Ishikawa (cell line): ENCODE measurements at regions not wholly inside any gene's neighbourhood (a gene's known extent, or its start where the extent isn't known, plus 50 kb on each side); places are given as distances from the start of the nearest gene placed in this dataset.

Experiments
- CEBPB ChIP-seq: IDR thresholded peaks from 2 replicates; pipeline ENCODE4 v1.6.1; 2012
- CREB1 ChIP-seq: IDR thresholded peaks from 2 replicates; pipeline ENCODE4 v1.6.1; 2012; ENCODE audit warnings: low read depth
- EGR1 ChIP-seq: IDR thresholded peaks from 2 replicates; pipeline ENCODE4 v1.6.1; 2012
- EP300 ChIP-seq: IDR thresholded peaks from 2 replicates; pipeline ENCODE4 v1.6.1; 2012; ENCODE audit warnings: borderline replicate concordance
- FOXM1 ChIP-seq: IDR thresholded peaks from 2 replicates; pipeline ENCODE4 v1.6.1; 2012; ENCODE audit warnings: low read depth, borderline replicate concordance
- NFIC ChIP-seq: IDR thresholded peaks from 2 replicates; pipeline ENCODE4 v1.6.1; 2012
- RAD21 ChIP-seq: IDR thresholded peaks from 2 replicates; pipeline ENCODE4 v1.6.1; 2012; ENCODE audit warnings: low read depth
- REST ChIP-seq: IDR thresholded peaks from 2 replicates; pipeline ENCODE4 v1.6.1; 2012; ENCODE audit warnings: low read depth, mild to moderate bottlenecking
- TAF1 ChIP-seq: IDR thresholded peaks from 2 replicates; pipeline ENCODE4 v1.6.1; 2012; ENCODE audit warnings: low read depth, mild to moderate bottlenecking
- TCF12 ChIP-seq: IDR thresholded peaks from 2 replicates; pipeline ENCODE4 v1.6.1; 2012; ENCODE audit warnings: low read depth
- TEAD4 ChIP-seq: IDR thresholded peaks from 2 replicates; pipeline ENCODE4 v1.6.1; 2012
- YY1 ChIP-seq: IDR thresholded peaks from 2 replicates; pipeline ENCODE4 v1.6.1; 2012; ENCODE audit warnings: low read depth
- ZBTB7A ChIP-seq: IDR thresholded peaks from 2 replicates; pipeline ENCODE4 v1.6.1; 2012; ENCODE audit warnings: low read depth
- TF ChIP-seq, protein P1 (sequence below): IDR thresholded peaks from 2 replicates; pipeline ENCODE4 v1.6.1; 2012
- TF ChIP-seq, protein P2 (sequence below): IDR thresholded peaks from 2 replicates; pipeline ENCODE4 v1.6.1; 2012

DNA sequence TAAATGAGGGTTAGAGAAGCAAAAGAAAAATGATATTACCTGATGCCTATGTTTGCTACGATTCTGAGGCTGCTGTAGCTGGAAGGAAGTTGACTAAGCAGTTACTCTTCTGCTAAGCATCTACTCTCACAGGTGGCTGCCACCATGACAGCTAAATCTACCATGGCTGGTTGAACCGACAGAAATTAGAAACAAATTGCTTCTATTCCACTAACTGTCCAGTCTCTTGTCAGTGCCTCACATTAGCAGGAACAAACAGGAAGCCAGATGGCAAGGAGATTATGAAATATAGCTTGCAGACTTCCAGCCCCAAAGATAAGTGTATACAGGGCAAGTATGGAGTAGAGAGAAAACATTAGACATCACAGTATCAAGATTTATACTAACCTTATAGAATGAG is 59.4 kb upstream of the TMEM200A start:
- TF ChIP-seq EGR1 (no peak), REST (no peak), CEBPB (no peak), ZBTB7A (no peak), RAD21 (no peak), TCF12 (no peak)

DNA sequence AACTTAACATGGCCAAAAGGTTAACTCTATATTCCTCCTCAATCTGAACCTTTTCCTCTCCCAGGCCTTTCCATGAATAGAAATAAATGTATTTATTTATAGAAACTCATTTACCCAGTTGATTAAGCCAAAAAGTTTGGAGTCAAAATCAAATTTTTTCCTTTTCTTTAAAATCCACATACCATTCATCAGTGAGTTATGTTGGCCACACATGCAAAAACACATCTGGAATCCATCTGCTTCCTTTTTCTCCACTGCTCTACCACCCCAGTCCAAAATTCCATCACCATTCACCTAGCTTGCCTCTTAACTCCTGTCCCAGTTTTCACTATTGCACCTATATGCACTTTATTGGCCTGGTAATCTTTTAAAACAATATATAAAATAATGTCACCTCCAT is 62.4 kb upstream of the TMEM200A start:
- TF ChIP-seq EGR1 (no peak), NFIC (no peak)

DNA sequence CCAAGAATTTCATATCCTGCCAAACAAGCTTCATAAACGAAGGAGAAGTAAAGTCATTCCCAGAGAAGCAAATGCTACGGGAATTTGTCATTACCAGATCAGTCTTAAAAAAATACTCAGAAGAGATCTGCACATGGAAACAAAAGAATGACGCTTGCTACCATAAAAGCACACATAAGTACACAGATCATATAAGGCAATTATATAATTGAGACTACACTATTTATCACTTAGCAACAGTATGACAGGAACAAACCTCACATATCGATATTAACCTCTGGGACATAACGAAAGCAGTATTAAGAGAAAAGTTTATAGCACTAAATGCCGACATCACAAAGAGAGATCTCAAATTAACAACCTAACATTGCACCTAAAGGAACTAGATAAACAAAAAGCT is 67.6 kb upstream of the TMEM200A start:
- TF ChIP-seq ZBTB7A (no peak), CREB1 (no peak), NFIC (no peak)
- TF ChIP-seq, protein P1, sequence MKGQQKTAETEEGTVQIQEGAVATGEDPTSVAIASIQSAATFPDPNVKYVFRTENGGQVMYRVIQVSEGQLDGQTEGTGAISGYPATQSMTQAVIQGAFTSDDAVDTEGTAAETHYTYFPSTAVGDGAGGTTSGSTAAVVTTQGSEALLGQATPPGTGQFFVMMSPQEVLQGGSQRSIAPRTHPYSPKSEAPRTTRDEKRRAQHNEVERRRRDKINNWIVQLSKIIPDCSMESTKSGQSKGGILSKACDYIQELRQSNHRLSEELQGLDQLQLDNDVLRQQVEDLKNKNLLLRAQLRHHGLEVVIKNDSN: no peak
- TF ChIP-seq, protein P2, sequence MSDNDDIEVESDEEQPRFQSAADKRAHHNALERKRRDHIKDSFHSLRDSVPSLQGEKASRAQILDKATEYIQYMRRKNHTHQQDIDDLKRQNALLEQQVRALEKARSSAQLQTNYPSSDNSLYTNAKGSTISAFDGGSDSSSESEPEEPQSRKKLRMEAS: no peak

DNA sequence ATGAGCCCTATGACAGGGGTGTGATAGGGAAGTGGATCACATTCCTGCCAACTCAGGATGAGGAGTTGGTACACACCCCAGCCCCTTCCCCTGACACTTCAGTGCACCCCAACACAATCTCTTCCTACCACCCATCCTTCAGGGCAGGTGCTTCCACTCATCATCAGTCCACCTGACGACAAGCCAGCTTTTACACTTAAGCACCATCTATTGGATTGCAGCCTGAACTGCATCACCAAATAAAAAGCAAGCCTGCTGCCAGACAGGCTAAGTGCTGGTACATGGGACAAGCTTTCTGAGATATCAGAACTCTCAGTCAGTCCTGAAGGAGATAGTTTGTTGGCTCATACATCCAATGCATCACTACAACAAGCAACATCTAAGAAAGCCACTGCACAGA is 69.0 kb upstream of the TMEM200A start:
- peak; percentile 28; the same call in 1 of the 2 replicates for TF ChIP-seq RAD21
- TF ChIP-seq YY1: no peak

GRCh38 chr6:130293800-130294199 is 71.0 kb upstream of the SAMD3 start:
- TF ChIP-seq TCF12: no peak
- TF ChIP-seq RAD21: peak; percentile 43
- TF ChIP-seq FOXM1: no peak

DNA sequence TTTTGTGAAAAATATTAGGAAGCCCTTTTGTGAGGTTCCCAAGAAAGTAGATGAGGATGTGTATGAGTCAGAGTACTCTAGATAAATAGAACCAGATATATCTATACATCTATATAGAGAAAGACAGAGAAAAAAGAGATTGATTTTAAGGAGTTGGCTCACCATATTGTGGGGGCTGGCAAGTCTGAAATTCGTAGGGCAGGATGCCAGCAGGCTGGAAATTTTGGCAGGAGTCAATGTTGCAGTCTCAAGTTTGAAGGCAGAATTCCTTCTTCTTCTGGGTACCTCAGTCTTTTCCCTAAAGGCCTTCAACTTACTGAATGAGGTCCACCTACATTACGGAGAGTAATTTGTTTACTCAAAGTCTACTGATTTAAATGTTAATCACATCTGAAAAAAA is 65.3 kb upstream of the SAMD3 start:
- TF ChIP-seq YY1: no peak
- no peak for TF ChIP-seq RAD21
- no peak for TF ChIP-seq CEBPB
- TF ChIP-seq EP300: no peak
- TF ChIP-seq CREB1: no peak
- no peak for TF ChIP-seq FOXM1
- TF ChIP-seq, protein P2: no peak
- TF ChIP-seq NFIC: no peak
- TF ChIP-seq, protein P1: no peak
- no peak for TF ChIP-seq TAF1
- TF ChIP-seq TCF12: no peak
- TF ChIP-seq REST: no peak
- no peak for TF ChIP-seq ZBTB7A
- no peak for TF ChIP-seq EGR1
- TF ChIP-seq TEAD4: no peak

DNA sequence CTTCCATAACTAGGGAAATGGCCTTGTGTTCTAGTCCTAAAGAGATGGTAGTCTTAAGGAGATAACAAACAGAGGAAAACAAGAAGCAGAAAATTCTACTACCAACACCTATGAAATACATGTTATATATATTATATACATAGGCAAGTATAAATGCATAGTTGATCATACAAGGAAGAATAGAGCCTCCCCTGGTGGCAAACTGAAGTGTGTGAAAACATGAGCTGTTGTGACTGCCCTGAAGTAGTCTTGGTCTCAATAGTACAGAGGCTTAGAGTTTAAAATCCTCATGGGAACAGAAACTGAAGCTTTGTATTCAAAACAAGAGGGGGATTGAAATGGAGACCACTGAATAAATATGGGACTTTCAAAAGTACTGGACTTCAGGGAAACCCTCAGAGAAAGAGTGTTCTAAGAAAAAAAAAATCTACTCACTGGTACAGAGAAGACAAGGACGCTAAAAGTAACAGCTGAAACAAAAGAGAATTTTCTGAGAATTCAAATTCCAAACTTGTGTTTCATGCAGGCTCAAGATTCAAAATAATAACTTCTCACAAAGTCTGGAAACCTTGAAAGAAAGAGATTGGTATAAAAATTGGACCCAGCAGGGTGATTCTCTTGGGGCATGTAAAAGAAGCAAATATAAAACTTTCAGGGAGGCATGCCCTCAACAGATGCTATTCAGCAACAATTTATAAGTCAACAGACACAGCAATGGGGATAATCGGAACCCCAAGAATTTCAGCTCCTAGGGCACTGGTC is 59.7 kb upstream of the SAMD3 start:
- TF ChIP-seq RAD21: peak; percentile 40
- TF ChIP-seq, protein P1: no peak
